ENCODE measurements at regions not wholly inside any gene's neighbourhood (a gene's known extent, or its start where the extent isn't known, plus 50 kb on each side); places are given as distances from the start of the nearest gene placed in this dataset.
A peak's percentile ranks its signal among the peaks of the same experiment; 100 is the strongest.

DNA sequence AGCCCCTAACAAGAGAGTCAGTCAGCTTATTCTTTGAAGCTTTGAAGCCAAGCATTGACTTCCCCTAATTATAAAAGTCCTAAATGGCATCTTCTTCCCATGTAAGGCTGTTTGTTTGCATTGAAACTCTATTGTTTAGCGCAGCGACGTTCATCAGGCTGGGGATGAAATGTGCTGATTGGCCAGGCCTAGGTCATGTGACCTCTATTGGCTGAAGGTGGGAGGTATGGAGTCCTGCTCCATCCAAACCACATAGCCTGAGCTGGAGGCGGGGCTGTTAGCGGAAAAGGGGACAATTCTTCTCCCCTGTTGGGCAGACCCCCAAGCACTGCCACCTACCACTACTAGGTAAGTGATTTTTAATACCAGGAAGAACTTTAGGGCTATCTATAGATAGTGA, 145.3 kb upstream of the PRR23C start:
- CTCF ChIA-PET (ENCODE audit: low intra/inter-chr PET ratio) = no interaction called here
- H2AFZ ChIP-seq (ENCODE audit: low read depth, low read length) = no peak overlapping the region
- no peak overlapping the region for H3K4me3 ChIP-seq
- H4K20me1 ChIP-seq (replicated peaks; ENCODE audit: control insufficient read depth, insufficient read depth, low read length) = no peaks in the 10 kb centered on the region
- H3K9ac ChIP-seq (ENCODE audit: insufficient read depth in 1 of 2, low read depth in 2 of 2, low read length in 2 of 2) = no peak overlapping the region
- ATAC-seq (peak; percentile 82), FAIRE-seq (peak; percentile 67), DNase-seq (ENCODE audit: extremely low read depth in 1 of 4, low spot score in 3 of 4) (no peak)
- intact Hi-C loops (cut with micrococcal nuclease) (loop anchor here (5.0 kb wide), 1 partner anchor 78 kb away; no protein-coding TSS in a partner anchor), in situ Hi-C loops (cut with MboI) (no loop called here)
- H3K4me1 ChIP-seq (replicated peaks in 1 of 2; ENCODE audit: control insufficient read depth in 2 of 2, insufficient read depth in 2 of 2, low read length in 2 of 2) = no peaks in the 10 kb centered on the region
- TF ChIP-seq, protein P1, sequence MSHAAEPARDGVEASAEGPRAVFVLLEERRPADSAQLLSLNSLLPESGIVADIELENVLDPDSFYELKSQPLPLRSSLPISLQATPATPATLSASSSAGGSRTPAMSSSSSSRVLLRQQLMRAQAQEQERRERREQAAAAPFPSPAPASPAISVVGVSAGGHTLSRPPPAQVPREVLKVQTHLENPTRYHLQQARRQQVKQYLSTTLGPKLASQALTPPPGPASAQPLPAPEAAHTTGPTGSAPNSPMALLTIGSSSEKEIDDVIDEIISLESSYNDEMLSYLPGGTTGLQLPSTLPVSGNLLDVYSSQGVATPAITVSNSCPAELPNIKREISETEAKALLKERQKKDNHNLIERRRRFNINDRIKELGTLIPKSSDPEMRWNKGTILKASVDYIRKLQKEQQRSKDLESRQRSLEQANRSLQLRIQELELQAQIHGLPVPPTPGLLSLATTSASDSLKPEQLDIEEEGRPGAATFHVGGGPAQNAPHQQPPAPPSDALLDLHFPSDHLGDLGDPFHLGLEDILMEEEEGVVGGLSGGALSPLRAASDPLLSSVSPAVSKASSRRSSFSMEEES (CRISPR knock-in tag; IDR thresholded peaks at IDR 0.05) = peak; percentile 77
- no peak for TF ChIP-seq ZNF561 (CRISPR knock-in tag; conservative IDR thresholded peaks at IDR 0.05)
- TF ChIP-seq NCOA1 (IDR thresholded peaks at IDR 0.05; ENCODE audit: low read depth) = no peak
- TF ChIP-seq TCFL5 (CRISPR knock-in tag; conservative IDR thresholded peaks at IDR 0.05) = no peak
- TF ChIP-seq CBFA2T2 (conservative IDR thresholded peaks at IDR 0.05) = peak; percentile 38; the same call in 1 of the 2 replicates
- TF ChIP-seq NEUROD1 (IDR thresholded peaks at IDR 0.05; ENCODE audit: borderline replicate concordance, low read depth, low read length, partially characterized antibody) = no peak
- TF ChIP-seq STAT5A (IDR thresholded peaks at IDR 0.05; ENCODE audit: borderline replicate concordance, low read length) = no peak
- TF ChIP-seq NFE2L1 (tag; IDR thresholded peaks at IDR 0.05; ENCODE audit: borderline replicate concordance, low read depth) = no peak
- TF ChIP-seq LEF1 (IDR thresholded peaks at IDR 0.05) = no peak
- peak; percentile 63 for TF ChIP-seq USF2 (CRISPR knock-in tag; IDR thresholded peaks at IDR 0.05)
- TF ChIP-seq USF1 (CRISPR knock-in tag; IDR thresholded peaks at IDR 0.05) = peak; percentile 64
- peak; percentile 77 for TF ChIP-seq RAD51 (IDR thresholded peaks at IDR 0.05; ENCODE audit: borderline replicate concordance, low read depth)
- TF ChIP-seq TOE1 (IDR thresholded peaks at IDR 0.05; ENCODE audit: borderline replicate concordance) = peak; percentile 75; the same call in 1 of the 2 replicates
- no peak for TF ChIP-seq TOE1 (CRISPR knock-in tag; IDR thresholded peaks at IDR 0.05; ENCODE audit: borderline replicate concordance, low read depth)
- no peak overlapping the region for H3K27ac ChIP-seq (ENCODE audit: extremely low read depth, low read depth, low read length)
- no peaks in the 10 kb centered on the region for H3K9me1 ChIP-seq (ENCODE audit: control insufficient read depth, insufficient read depth, low read length)
- no peak overlapping the region for H3K4me2 ChIP-seq (ENCODE audit: insufficient read depth, low read length)
- POLR2A ChIA-PET = interaction anchor here (0.6 kb wide), 1 partner anchor 136 kb away, joined by 3 read pairs; no protein-coding TSS in a partner anchor
- WGBS (ENCODE audit: insufficient coverage, low coverage, missing lambda C conversion rate) = 21% methylated on average over 5 of the region's 5 CpGs
- BruUV-seq (replicated peaks) = no TSS peak
- H3K9me3 ChIP-seq (replicated peaks; ENCODE audit: control insufficient read depth, insufficient read depth, low read depth, low read length) = no peaks in the 10 kb centered on the region
- H3K36me3 ChIP-seq (ENCODE audit: control insufficient read depth, insufficient read depth, low read length) = no peaks in the 10 kb centered on the region
- no peaks in the 10 kb centered on the region for H3K79me2 ChIP-seq (ENCODE audit: control insufficient read depth, insufficient read depth, low read length)
- no peaks in the 10 kb centered on the region for H3K27me3 ChIP-seq (ENCODE audit: control insufficient read depth in 2 of 2, insufficient read depth in 2 of 2, low read length in 2 of 2)
